Left kidney (tissue), 1 donor: ENCODE measurements at regions not wholly inside any gene's neighbourhood (a gene's known extent, or its start where the extent isn't known, plus 50 kb on each side); places are given as distances from the start of the nearest gene placed in this dataset.
"Not testable (repeated sequence)": the region's sequence is repeated elsewhere in the genome, so short reads cannot be mapped to it uniquely, and the experiment has no call there.

ENCODE experiments used
- DNase-seq: peaks from one replicate; pipeline ENCODE4 v3.0.0-alpha.2; 2013

GRCh38 chr2:87431051-87431450, 316.8 kb upstream of the PLGLB2 start:
- DNase-seq = not testable (repeated sequence)

DNA sequence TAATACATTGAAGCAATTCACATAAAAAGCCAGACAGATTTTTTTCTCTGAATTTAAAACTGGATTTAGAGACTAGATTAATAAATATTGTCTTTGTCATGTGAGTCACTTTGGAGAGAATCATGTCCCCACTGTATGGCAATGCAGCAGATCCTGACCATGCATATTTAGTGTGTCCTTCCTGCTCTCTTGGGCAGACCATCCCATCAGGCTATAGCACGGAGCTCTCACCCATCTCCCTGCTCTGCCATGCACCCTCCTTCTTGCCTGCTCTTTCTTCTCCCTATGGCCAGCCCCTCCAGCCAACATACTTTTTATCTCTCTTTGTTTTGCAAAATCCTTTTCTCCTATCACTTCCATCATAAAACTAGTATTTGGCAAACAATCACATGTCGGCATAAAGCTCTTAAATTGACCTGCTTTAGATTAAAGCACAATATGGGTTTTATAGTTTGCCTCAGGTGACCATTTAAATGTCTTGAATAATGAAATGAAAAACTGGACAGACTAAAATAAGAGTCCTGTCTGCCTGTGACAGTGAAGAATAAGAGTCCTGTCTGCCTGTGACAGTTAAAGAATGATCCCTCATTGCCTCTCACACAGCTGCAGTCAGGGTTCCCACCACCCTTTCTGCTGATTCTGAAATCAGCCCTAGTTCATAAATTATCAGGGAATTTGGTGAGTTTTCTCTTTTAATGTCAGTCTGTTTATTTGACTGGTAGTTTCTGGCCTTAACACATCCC, 315.0 kb upstream of the PLGLB2 start:
- DNase-seq = not testable (repeated sequence)

DNA sequence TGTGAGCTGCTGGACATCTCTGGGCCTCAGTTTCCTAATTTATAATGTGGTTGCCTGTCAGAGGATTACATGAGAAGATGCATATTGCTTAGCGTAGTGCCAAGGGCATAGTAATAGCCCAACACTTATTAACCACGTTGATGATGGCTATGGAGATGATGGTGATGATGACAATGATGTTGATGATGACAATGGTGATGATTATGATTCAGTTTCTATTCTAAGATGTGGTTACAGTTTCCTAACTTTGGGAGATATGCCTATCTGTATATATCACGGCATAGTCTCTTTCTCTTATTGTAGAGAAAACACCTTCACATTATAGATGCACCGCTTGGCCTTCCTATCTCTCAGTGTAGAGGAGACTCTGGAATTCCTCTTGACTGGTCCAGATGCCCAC, 311.9 kb upstream of the PLGLB2 start:
- DNase-seq = not testable (repeated sequence)

GRCh38 chr2:87437701-87438260, 310.1 kb upstream of the PLGLB2 start:
- DNase-seq = not testable (repeated sequence)

DNA sequence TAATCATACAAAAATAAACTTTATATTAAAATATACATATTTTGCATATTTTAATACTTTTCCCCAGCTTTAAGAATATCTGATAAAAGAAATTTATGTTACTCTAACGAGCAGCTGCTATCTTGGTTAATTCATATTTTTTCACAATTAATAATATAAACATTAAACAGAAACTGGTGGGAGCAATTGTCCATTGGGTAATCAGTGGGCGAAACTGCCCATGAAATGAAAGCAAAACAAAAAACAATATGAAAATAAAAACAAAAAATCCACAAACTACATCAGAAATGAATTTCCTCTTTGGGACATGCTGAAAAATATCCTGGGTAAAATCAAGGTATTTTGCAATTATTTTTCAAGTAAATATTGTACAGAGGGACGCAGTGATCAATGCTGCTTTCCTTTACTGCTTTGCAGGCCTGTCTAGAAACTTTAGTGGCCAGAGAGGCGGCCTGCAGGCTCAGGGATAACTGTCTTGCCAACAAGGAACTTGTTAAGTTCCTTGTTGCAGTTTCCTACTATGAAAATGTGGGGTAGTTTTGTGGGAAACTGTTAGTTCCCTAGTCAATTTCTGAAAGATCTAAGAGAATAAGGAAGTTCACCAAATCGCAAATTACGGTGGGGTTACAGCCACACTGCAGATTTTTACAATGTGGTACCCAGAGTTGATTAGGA, 309.0 kb upstream of the PLGLB2 start:
- DNase-seq = not testable (repeated sequence)

GRCh38 chr2:87439617-87440204, 308.2 kb upstream of the PLGLB2 start:
- DNase-seq = not testable (repeated sequence)

GRCh38 chr2:87440650-87441049, 307.2 kb upstream of the PLGLB2 start:
- not testable (repeated sequence) for DNase-seq

DNA sequence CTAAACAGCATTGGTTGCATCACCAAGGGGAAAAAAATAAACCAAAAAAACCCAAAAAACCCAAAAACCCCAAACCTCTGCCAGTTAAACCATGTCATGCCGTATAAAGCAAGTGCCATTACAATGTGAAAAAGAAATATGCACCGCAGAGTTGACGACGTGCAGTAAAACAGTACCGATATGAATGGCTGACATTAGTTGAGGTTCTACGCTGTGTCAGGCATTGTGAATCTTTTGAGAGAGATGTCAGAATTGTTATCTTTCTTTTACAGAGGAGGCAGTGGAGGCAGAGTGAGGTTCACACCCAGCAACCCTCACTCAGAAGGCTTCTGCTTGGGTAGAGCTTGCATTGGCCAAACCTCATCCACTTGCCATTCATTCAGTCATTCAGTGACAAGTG, 306.5 kb upstream of the PLGLB2 start:
- DNase-seq = not testable (repeated sequence)

DNA sequence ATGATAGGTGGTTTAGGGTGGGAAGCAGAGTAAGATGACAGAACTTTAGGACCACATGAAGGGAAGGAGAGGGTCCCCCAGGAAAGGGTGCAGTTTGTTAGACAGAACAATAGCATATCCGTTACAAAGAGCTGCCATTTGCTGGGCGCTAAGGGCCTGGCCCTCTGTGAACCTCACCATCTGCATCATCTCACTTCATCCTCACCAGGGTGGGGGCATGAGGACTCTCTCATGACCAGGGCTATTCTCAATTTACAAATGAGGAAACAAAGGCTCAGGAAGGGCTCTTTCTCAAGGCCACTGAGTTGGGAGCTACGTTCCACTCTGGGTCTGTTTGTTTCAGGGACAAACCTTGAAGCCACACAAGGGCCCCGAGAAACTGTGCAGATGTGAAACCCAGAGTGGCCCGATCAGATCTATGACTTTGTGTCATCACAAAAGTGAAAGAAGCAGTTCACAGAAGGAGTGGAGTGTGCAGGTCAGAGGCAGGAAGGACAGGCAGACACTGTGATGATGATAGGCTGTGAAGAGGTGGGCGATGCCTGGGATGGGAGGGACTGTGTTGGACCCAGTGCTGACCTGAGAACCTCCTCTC, 304.8 kb upstream of the PLGLB2 start:
- DNase-seq = not testable (repeated sequence)

DNA sequence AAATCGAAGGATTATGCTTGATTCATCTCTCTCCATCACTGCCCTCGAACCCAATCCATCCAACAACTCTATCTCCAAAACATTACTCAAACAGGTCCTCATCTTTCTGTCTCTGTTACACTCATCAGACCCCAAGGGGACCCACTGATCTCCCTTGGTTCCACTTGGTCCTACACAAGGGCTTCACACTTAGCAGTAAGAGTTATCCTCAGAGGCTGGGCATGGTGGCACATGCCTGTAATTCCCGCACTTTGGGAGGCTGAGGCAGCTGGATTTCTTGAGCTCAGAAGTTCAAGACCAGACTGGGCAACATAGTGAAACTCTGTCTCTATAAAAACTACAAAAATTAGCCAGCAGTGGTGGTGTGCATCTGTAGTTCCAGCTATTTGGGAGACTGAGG, 302.9 kb upstream of the PLGLB2 start:
- DNase-seq = not testable (repeated sequence)

GRCh38 chr2:87445613-87446312, 302.1 kb upstream of the PLGLB2 start:
- DNase-seq = not testable (repeated sequence)

- not testable (repeated sequence) for DNase-seq
These were observed 301.6 kb upstream of the PLGLB2 start for GRCh38 chr2:87446313-87446696.

DNA sequence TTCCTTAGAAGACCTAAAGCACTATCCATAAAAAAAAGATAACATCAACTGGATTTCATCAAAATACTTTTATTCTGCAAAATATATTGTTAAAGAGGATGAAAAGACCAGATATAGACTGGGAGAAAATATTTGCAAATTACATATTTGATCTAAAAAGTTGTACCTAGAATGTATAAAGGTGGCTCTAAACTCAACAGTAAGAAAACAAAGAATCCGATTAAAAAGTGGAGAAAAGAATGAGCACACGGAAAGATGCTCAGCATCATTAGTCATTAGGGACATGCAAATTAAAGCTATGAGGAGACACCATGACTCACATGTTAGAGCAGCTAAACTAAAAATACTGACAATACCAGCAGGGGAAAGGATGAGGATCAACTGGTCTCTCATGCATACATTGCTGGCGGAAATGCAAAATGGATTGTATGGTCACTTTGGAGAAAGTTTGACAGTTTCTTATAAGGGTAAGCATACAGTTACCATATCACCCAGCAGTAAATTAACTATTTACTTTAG, 298.4 kb upstream of the PLGLB2 start:
- not testable (repeated sequence) for DNase-seq

DNA sequence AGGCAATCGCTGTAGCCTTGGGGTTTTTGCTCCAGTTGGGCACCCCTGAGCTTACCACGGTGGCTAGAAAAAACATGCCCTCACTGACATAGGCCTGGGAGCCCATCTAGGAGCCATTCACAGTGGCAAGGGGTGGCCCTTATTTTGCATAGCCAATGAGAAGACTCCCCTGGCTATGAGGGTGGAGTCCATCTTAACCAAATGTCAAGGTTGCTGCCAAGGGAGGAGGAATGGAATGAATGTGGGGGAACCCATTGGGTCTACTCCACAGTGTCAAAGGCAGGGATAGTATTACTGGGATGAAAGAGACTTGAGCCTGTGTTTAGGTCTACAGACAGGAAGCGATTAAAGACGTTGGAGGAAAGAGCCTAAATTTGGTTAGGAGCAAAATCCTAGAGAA, 295.7 kb upstream of the PLGLB2 start:
- DNase-seq = not testable (repeated sequence)

GRCh38 chr2:87452861-87453260, 295.0 kb upstream of the PLGLB2 start:
- not testable (repeated sequence) for DNase-seq

DNA sequence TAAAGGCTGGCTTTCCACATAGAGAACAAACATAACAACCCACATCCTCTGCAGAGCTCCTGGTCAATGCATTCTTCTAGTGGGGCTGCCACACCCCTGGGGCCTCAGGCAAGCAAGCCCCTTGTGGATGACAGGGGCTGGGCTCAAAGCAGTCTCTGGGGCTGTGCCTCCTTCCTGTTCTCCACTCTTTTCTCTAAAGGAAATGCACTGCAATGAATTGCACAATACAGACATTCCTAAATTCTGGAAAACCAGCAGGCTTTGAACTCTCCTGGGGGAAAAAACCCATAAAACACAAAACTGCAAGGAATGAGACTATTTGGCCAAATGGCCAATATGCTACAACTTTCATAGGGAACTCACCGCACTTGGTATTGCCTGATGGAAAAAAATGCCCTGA, 293.9 kb upstream of the PLGLB2 start:
- DNase-seq = not testable (repeated sequence)

DNA sequence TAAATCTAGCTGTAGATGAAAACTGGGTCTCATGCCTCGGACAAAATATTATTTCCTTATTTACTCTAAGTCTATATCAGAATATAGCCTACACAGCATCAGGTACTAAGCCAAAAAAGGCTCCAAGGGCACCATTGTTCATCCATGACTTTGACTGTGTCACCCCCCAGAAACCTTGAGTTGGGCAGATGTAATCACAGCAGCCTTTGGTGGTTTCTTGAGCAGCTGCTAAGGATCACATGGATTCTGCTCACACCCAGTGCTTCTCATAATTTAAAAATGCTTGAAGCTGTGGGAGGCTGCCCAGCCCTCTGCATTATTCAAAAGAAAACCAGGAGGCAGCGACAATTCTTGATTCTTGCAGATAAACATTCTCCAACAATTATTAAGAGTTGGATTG, 293.5 kb upstream of the PLGLB2 start:
- DNase-seq = not testable (repeated sequence)

- not testable (repeated sequence) for DNase-seq
These were observed 292.6 kb upstream of the PLGLB2 start for GRCh38 chr2:87455209-87455853.

DNA sequence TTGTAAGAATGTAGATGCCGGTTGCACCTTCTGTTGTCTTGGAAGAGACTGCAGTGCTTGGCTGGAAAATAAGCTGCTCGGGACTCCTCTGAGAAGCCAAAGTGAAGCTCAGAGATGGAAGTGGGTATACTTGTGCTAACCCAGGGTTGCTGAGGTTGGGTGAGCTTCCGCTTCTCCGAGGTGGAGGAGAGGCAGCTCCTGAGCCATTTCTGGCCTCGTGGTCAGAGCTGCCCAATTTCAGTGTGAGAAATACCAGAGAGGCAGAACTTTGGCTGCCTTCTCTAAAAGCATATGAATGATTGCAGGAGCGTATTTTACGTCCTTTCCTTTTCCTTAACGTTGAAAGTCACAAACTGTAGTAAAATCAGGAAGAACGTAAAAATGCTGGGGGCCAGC, 292.0 kb upstream of the PLGLB2 start:
- not testable (repeated sequence) for DNase-seq

- DNase-seq = not testable (repeated sequence)
These were observed 291.3 kb upstream of the PLGLB2 start for GRCh38 chr2:87456477-87457128.
